Esophagus muscularis mucosa (tissue), 4 donors: ENCODE measurements at regions not wholly inside any gene's neighbourhood (a gene's known extent, or its start where the extent isn't known, plus 50 kb on each side); places are given as distances from the start of the nearest gene placed in this dataset.

Source experiments
- EP300 ChIP-seq: sonication (generic); formaldehyde crosslinking; IDR thresholded peaks from one replicate; pipeline ENCODE4 v1.6.1; 2017; ENCODE audit warnings: antibody characterized with exemption
- POLR2A ChIP-seq: fragments of 450-650 bp; IDR thresholded peaks from one replicate; pipeline ENCODE4 v1.6.1; 2017; ENCODE audit warnings: antibody characterized with exemption, moderate library complexity, mild to moderate bottlenecking, low read depth
- POLR2AphosphoS5 ChIP-seq, 2 donors: sonication (generic); formaldehyde crosslinking; IDR thresholded peaks; one replicate each; pipeline ENCODE4 v1.6.1; 2017; ENCODE audit warnings: antibody characterized with exemption in 2 of 2
- TF ChIP-seq, protein P1 (sequence below), 3 experiments: fragments of 200-600 bp in 2 of 3; fragments of 450-650 bp in 1 of 3; sonication (generic) in 2 of 3; IDR thresholded peaks; one replicate each; pipeline ENCODE4 v1.5.1; 2017 to 2019; ENCODE audit warnings: antibody characterized with exemption in 3 of 3, mild to moderate bottlenecking in 2 of 3, moderate library complexity in 1 of 3

DNA sequence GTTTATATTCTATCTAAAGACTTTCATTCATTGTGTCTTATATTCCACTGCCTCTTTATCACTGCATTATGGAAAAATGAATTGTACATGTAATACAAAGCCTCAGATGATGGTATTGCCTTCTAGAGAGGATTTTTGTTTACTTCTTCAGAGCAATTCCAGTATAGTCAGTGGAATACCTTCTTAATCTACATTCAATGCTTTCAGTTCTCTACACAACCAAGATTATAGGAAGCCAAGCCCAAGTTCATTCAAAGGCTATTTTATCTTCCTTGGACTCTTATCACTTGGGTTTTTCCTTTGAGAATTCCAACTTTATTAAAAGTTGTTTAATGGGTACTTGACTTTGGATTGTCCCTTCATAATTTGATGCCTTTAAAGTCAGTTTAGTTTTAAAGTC, 1971.0 kb upstream of the FLRT2 start:
- TF ChIP-seq, protein P1, sequence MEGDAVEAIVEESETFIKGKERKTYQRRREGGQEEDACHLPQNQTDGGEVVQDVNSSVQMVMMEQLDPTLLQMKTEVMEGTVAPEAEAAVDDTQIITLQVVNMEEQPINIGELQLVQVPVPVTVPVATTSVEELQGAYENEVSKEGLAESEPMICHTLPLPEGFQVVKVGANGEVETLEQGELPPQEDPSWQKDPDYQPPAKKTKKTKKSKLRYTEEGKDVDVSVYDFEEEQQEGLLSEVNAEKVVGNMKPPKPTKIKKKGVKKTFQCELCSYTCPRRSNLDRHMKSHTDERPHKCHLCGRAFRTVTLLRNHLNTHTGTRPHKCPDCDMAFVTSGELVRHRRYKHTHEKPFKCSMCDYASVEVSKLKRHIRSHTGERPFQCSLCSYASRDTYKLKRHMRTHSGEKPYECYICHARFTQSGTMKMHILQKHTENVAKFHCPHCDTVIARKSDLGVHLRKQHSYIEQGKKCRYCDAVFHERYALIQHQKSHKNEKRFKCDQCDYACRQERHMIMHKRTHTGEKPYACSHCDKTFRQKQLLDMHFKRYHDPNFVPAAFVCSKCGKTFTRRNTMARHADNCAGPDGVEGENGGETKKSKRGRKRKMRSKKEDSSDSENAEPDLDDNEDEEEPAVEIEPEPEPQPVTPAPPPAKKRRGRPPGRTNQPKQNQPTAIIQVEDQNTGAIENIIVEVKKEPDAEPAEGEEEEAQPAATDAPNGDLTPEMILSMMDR (IDR thresholded peaks at IDR 0.05): no peak
- TF ChIP-seq EP300 (no peak), POLR2A (no peak), POLR2AphosphoS5 (IDR thresholded peaks at IDR 0.05) (no peak)
